OCI-LY3 (cell line): ENCODE measurements at regions not wholly inside any gene's neighbourhood (a gene's known extent, or its start where the extent isn't known, plus 50 kb on each side); places are given as distances from the start of the nearest gene placed in this dataset.

Source experiments
- H2AFZ ChIP-seq: fragments of 200-600, 300-600 bp; shearing (Covaris generic); 2 replicates; pipeline ENCODE4 v1.6.0; 2014; ENCODE audit warnings: antibody characterized with exemption, low read depth, low read length
- H3K27ac ChIP-seq: fragments of 200-600, 300-600 bp; sonication (generic); 2 replicates; pipeline ENCODE4 v1.5.1; 2014; ENCODE audit warnings: mild to moderate bottlenecking, low read length, moderate library complexity, mixed read lengths
- H3K27me3 ChIP-seq: fragments of 200-600, 300-600 bp; sonication (generic); 2 replicates; pipeline ENCODE4 v1.6.1; 2014; ENCODE audit warnings: low read depth, low read length, mixed read lengths
- H3K36me3 ChIP-seq: fragments of 200-600, 300-600 bp; sonication (generic); replicated peaks from 2 replicates; pipeline ENCODE3; 2014; ENCODE audit warnings: low read depth, low read length, mixed read lengths
- H3K4me1 ChIP-seq: fragments of 300-600, 200-600 bp; sonication (generic); 2 replicates; pipeline ENCODE4 v1.6.1; 2014; ENCODE audit warnings: low read length, mixed read lengths
- H3K4me2 ChIP-seq: fragments of 200-600, 300-600 bp; sonication (generic); 2 replicates; pipeline ENCODE4 v1.6.1; 2014; ENCODE audit warnings: low read length, mixed read lengths
- H3K4me3 ChIP-seq: fragments of 300-600, 200-600 bp; sonication (generic); 2 replicates; pipeline ENCODE4 v1.5.1; 2014; ENCODE audit warnings: antibody characterized with exemption, mild to moderate bottlenecking, low read length, moderate library complexity
- H3K79me2 ChIP-seq: fragments of 300-600, 200-600 bp; shearing (Covaris generic); 2 replicates; pipeline ENCODE4 v1.6.1; 2014; ENCODE audit warnings: mild to moderate bottlenecking, low read length, mixed read lengths
- H3K9ac ChIP-seq: fragments of 300-600, 200-600 bp; shearing (Covaris generic); 2 replicates; pipeline ENCODE4 v1.6.0; 2014; ENCODE audit warnings: mild to moderate bottlenecking, low read length, moderate library complexity
- H3K9me3 ChIP-seq: fragments of 200-600, 300-600 bp; shearing (Covaris generic); 2 replicates; pipeline ENCODE4 v1.6.1; 2014; ENCODE audit warnings: low read length, mixed read lengths; ENCODE audit not compliant: insufficient read depth
- H4K20me1 ChIP-seq: fragments of 200-600, 300-600 bp; sonication (generic); 2 replicates; pipeline ENCODE4 v1.6.1; 2016; ENCODE audit warnings: low read length, mixed read lengths; ENCODE audit not compliant: insufficient read depth
- CTCF ChIP-seq: fragments of 200-600, 300-600 bp; sonication (generic); IDR thresholded peaks from 2 replicates; pipeline ENCODE4 v1.5.1; 2014; ENCODE audit warnings: antibody characterized with exemption, low read length, low read depth
- EZH2phosphoT487 ChIP-seq: fragments of 200-600 bp; shearing (Covaris generic); IDR thresholded peaks from 2 replicates; pipeline ENCODE4 v1.6.1; 2018; ENCODE audit warnings: antibody characterized with exemption, mixed run types, low read depth

- Histone ChIP-seq H4K20me1 (no peaks in the 10 kb centered on the region), H3K79me2 (no peaks in the 10 kb centered on the region), H3K27me3 (no peaks in the 10 kb centered on the region), H3K4me1 (no peaks in the 10 kb centered on the region; the same call in 1 of the 2 replicates), H3K9ac (no peak overlapping the region), H3K4me2 (no peak overlapping the region), H2AFZ (no peak overlapping the region; the same call in 1 of the 2 replicates), H3K27ac (no peak overlapping the region), H3K9me3 (no peaks in the 10 kb centered on the region), H3K4me3 (no peak overlapping the region), H3K36me3 (no peaks in the 10 kb centered on the region)
- TF ChIP-seq CTCF (no peak), EZH2phosphoT487 (no peak)
Observed at GRCh38 chr4:175386776-175387507, 425.1 kb downstream of the GPM6A start.

- no peak for TF ChIP-seq CTCF
- no peak for TF ChIP-seq EZH2phosphoT487
- Histone ChIP-seq H3K27ac (no peak overlapping the region), H3K9ac (no peak overlapping the region), H3K9me3 (no peaks in the 10 kb centered on the region), H3K79me2 (no peaks in the 10 kb centered on the region), H3K27me3 (no peaks in the 10 kb centered on the region), H3K36me3 (no peaks in the 10 kb centered on the region), H3K4me3 (no peak overlapping the region), H3K4me2 (no peak overlapping the region), H3K4me1 (no peaks in the 10 kb centered on the region), H2AFZ (no peak overlapping the region), H4K20me1 (no peaks in the 10 kb centered on the region)
Observed at GRCh38 chr4:175394208-175394607, 417.9 kb downstream of the GPM6A start.

GRCh38 chr4:175405961-175406360 is 406.1 kb downstream of the GPM6A start:
- Histone ChIP-seq H3K9me3 (no peaks in the 10 kb centered on the region), H3K79me2 (no peaks in the 10 kb centered on the region), H2AFZ (no peak overlapping the region), H4K20me1 (no peaks in the 10 kb centered on the region), H3K36me3 (no peaks in the 10 kb centered on the region), H3K4me2 (no peak overlapping the region), H3K9ac (no peak overlapping the region), H3K27me3 (no peaks in the 10 kb centered on the region), H3K4me1 (no peaks in the 10 kb centered on the region), H3K4me3 (no peak overlapping the region), H3K27ac (no peak overlapping the region)
- no peak for TF ChIP-seq CTCF
- TF ChIP-seq EZH2phosphoT487: no peak

- H2AFZ ChIP-seq: no peak overlapping the region
- no peaks in the 10 kb centered on the region for H3K79me2 ChIP-seq
- no peak overlapping the region for H3K4me3 ChIP-seq
- H3K36me3 ChIP-seq: no peaks in the 10 kb centered on the region
- H4K20me1 ChIP-seq: no peaks in the 10 kb centered on the region
- no peak for TF ChIP-seq CTCF
- H3K27ac ChIP-seq: no peak overlapping the region
- H3K9me3 ChIP-seq: no peaks in the 10 kb centered on the region
- H3K4me2 ChIP-seq: no peak overlapping the region
- no peaks in the 10 kb centered on the region for H3K27me3 ChIP-seq
- no peaks in the 10 kb centered on the region for H3K4me1 ChIP-seq
- no peak overlapping the region for H3K9ac ChIP-seq
Observed at GRCh38 chr4:175407926-175408325, 404.1 kb downstream of the GPM6A start.
